ENCODE measurements at regions not wholly inside any gene's neighbourhood (a gene's known extent, or its start where the extent isn't known, plus 50 kb on each side); places are given as distances from the start of the nearest gene placed in this dataset.
A peak's percentile ranks its signal among the peaks of the same experiment; 100 is the strongest.

GRCh38 chr12:58412461-58413060, 471.2 kb downstream of the ATP23 start:
- peak; percentile 72 to 85 for DNase-seq
- POLR2A ChIA-PET, result no interaction called here
- no TSS peak for BruUV-seq (replicated peaks)
- H3K4me1 Mint-ChIP-seq (ENCODE audit: low read depth, unreplicated experiment), result peaks cover 46% of the 10 kb centered on the region
- peak overlapping the region; percentile 85 for H3K27ac Mint-ChIP-seq (ENCODE audit: unreplicated experiment)
- no peaks in the 10 kb centered on the region for H3K27me3 Mint-ChIP-seq (ENCODE audit: insufficient read depth, unreplicated experiment)
- Histone ChIP-seq H3K4me1 (peaks cover 59% of the 10 kb centered on the region), H3K9me3 (0 out of 2 replicates have a peak, but pooled peaks cover 4% of the 10 kb centered on the region), H3K36me3 (ENCODE audit: control insufficient read depth, insufficient read depth, low read length) (no peaks in the 10 kb centered on the region), H3K27me3 (replicated peaks; ENCODE audit: control insufficient read depth, insufficient read depth, low read length) (no peaks in the 10 kb centered on the region), H3K4me3 (ENCODE audit: low read depth, low read length) (no peak overlapping the region)
- H3K4me3 Mint-ChIP-seq (ENCODE audit: unreplicated experiment), result no peak overlapping the region
- peaks cover 15% of the 10 kb centered on the region for H3K9me3 Mint-ChIP-seq (ENCODE audit: unreplicated experiment)
- intact Hi-C loops (cut with micrococcal nuclease; ENCODE audit: unreplicated experiment), result loop anchor here (1.0 kb wide), 2 partner anchors 63 to 354 kb away; no protein-coding TSS in a partner anchor
- no peaks in the 10 kb centered on the region for H3K36me3 Mint-ChIP-seq (ENCODE audit: insufficient read depth, unreplicated experiment)
- CTCF ChIA-PET, result no interaction called here
- TF ChIP-seq, protein P1, sequence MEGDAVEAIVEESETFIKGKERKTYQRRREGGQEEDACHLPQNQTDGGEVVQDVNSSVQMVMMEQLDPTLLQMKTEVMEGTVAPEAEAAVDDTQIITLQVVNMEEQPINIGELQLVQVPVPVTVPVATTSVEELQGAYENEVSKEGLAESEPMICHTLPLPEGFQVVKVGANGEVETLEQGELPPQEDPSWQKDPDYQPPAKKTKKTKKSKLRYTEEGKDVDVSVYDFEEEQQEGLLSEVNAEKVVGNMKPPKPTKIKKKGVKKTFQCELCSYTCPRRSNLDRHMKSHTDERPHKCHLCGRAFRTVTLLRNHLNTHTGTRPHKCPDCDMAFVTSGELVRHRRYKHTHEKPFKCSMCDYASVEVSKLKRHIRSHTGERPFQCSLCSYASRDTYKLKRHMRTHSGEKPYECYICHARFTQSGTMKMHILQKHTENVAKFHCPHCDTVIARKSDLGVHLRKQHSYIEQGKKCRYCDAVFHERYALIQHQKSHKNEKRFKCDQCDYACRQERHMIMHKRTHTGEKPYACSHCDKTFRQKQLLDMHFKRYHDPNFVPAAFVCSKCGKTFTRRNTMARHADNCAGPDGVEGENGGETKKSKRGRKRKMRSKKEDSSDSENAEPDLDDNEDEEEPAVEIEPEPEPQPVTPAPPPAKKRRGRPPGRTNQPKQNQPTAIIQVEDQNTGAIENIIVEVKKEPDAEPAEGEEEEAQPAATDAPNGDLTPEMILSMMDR (IDR thresholded peaks at IDR 0.05; ENCODE audit: insufficient read depth in 1 of 2, low read depth in 1 of 2, low read length in 1 of 2, severe bottlenecking in 1 of 2, unreplicated experiment in 1 of 2), result no peak

DNA sequence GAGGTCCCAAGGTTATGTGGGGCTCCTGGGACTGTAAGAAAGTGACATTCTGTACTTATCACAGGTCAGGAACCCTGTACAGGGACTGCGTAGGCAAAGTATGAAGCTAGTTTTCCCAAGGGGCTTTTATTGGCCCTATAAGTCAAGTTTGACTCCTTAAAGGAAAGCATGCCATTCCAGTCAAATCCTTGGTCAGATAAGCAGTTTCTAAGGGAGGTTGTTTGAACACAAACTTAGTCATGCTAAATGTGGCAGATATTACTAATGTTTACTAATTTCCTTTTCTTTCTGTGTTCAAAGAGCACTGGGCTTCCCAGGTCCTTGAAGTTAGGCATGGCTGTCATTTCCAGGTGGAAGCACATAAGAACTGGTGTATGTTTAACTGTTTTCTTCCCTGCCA, 472.4 kb downstream of the ATP23 start:
- no TSS peak for BruUV-seq (replicated peaks)
- intact Hi-C loops (cut with micrococcal nuclease; ENCODE audit: unreplicated experiment), result loop anchor here (1.0 kb wide), 4 partner anchors 12 to 353 kb away; no protein-coding TSS in a partner anchor
- TF ChIP-seq, protein P1 (IDR thresholded peaks at IDR 0.05; ENCODE audit: insufficient read depth in 1 of 2, low read depth in 1 of 2, low read length in 1 of 2, severe bottlenecking in 1 of 2, unreplicated experiment in 1 of 2), result no peak
- peak overlapping the region; percentile 56 for H3K4me3 Mint-ChIP-seq (ENCODE audit: unreplicated experiment)
- H3K27ac Mint-ChIP-seq (ENCODE audit: unreplicated experiment), result peak overlapping the region; percentile 85
- no peaks in the 10 kb centered on the region for H3K36me3 ChIP-seq (ENCODE audit: control insufficient read depth, insufficient read depth, low read length)
- no peaks in the 10 kb centered on the region for H3K36me3 Mint-ChIP-seq (ENCODE audit: insufficient read depth, unreplicated experiment)
- peaks cover 46% of the 10 kb centered on the region for H3K4me1 Mint-ChIP-seq (ENCODE audit: low read depth, unreplicated experiment)
- CTCF ChIA-PET, result interaction anchor here (0.5 kb wide), 1 partner anchor 581 kb away, joined by 4 read pairs; no protein-coding TSS in a partner anchor
- H3K9me3 ChIP-seq, result 0 out of 2 replicates have a peak, but pooled peaks cover 4% of the 10 kb centered on the region
- POLR2A ChIA-PET, result interaction anchor here (0.5 to 1.2 kb wide), 2 partner anchors 12 to 77 kb away, joined by 4 to 5 read pairs; no protein-coding TSS in a partner anchor
- H3K27me3 ChIP-seq (replicated peaks; ENCODE audit: control insufficient read depth, insufficient read depth, low read length), result no peaks in the 10 kb centered on the region
- peak; percentile 74 to 88 for DNase-seq
- H3K4me3 ChIP-seq (ENCODE audit: low read depth, low read length), result no peak overlapping the region
- H3K9me3 Mint-ChIP-seq (ENCODE audit: unreplicated experiment), result peaks cover 23% of the 10 kb centered on the region
- H3K27me3 Mint-ChIP-seq (ENCODE audit: insufficient read depth, unreplicated experiment), result no peaks in the 10 kb centered on the region
- H3K4me1 ChIP-seq, result peaks cover 59% of the 10 kb centered on the region

DNA sequence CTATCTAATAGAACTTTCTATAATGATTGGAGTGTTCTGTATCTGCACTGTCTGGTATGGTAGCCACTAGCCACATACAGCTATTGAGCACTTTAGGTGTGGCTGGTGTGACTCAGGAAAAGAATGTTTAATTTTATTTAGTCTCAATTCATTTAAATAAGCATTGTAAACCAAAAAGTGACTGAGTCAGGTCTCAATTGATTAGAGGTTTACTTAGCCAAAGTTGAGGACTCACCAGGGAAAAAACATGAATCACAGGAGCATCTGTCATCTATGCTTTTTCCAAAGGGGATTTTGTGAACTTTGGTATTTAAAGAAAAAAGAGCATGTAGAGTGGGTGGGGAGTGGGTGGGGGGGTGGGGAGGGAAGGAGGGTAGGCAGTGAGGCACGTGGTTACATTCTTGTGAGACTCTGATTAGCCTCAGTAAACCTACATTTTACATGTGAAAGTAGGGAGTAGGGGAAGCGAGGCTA, 473.1 kb downstream of the ATP23 start:
- Histone ChIP-seq H3K4me1 (peaks cover 59% of the 10 kb centered on the region), H3K4me3 (ENCODE audit: low read depth, low read length) (no peak overlapping the region), H3K27me3 (replicated peaks; ENCODE audit: control insufficient read depth, insufficient read depth, low read length) (no peaks in the 10 kb centered on the region), H3K9me3 (0 out of 2 replicates have a peak, but pooled peaks cover 4% of the 10 kb centered on the region), H3K36me3 (ENCODE audit: control insufficient read depth, insufficient read depth, low read length) (no peaks in the 10 kb centered on the region)
- no TSS peak for BruUV-seq (replicated peaks)
- peak in 1 of 2 experiments; percentile 42 for DNase-seq
- peaks cover 23% of the 10 kb centered on the region for H3K9me3 Mint-ChIP-seq (ENCODE audit: unreplicated experiment)
- no peaks in the 10 kb centered on the region for H3K36me3 Mint-ChIP-seq (ENCODE audit: insufficient read depth, unreplicated experiment)
- intact Hi-C loops (cut with micrococcal nuclease; ENCODE audit: unreplicated experiment), result loop anchor here (1.0 kb wide), 3 partner anchors 11 to 126 kb away; no protein-coding TSS in a partner anchor
- H3K4me3 Mint-ChIP-seq (ENCODE audit: unreplicated experiment), result peak overlapping the region; percentile 56
- no peaks in the 10 kb centered on the region for H3K27me3 Mint-ChIP-seq (ENCODE audit: insufficient read depth, unreplicated experiment)
- TF ChIP-seq, protein P1 (IDR thresholded peaks at IDR 0.05; ENCODE audit: insufficient read depth in 1 of 2, low read depth in 1 of 2, low read length in 1 of 2, severe bottlenecking in 1 of 2, unreplicated experiment in 1 of 2), result no peak
- peaks cover 46% of the 10 kb centered on the region for H3K4me1 Mint-ChIP-seq (ENCODE audit: low read depth, unreplicated experiment)
- H3K27ac Mint-ChIP-seq (ENCODE audit: unreplicated experiment), result peak overlapping the region; percentile 85
- CTCF ChIA-PET, result interaction anchor here (0.5 kb wide), 1 partner anchor 582 kb away, joined by 4 read pairs; no protein-coding TSS in a partner anchor
- POLR2A ChIA-PET, result interaction anchor here (0.5 to 1.4 kb wide), 3 partner anchors 11 to 77 kb away, joined by 3 to 5 read pairs (median 4); no protein-coding TSS in a partner anchor
